Thyroid gland (tissue), 4 donors: ENCODE measurements at regions not wholly inside any gene's neighbourhood (a gene's known extent, or its start where the extent isn't known, plus 50 kb on each side); places are given as distances from the start of the nearest gene placed in this dataset.

Source experiments
- CTCF ChIP-seq, 6 experiments: fragments of 200-600 bp in 3 of 6; fragments of 450-650 bp in 3 of 6; sonication (generic) in 3 of 6; IDR thresholded peaks; one replicate each; pipeline ENCODE4 v1.5.1; 2016 to 2019; ENCODE audit warnings: antibody characterized with exemption in 6 of 6, mild to moderate bottlenecking in 2 of 6, inconsistent platforms in 1 of 6, moderate library complexity in 1 of 6
- POLR2A ChIP-seq, 2 donors: fragments of 450-650 bp; IDR thresholded peaks; one replicate each; pipeline ENCODE4 v1.6.1; 2017; ENCODE audit warnings: antibody characterized with exemption in 2 of 2, mild to moderate bottlenecking in 2 of 2, moderate library complexity in 1 of 2

DNA sequence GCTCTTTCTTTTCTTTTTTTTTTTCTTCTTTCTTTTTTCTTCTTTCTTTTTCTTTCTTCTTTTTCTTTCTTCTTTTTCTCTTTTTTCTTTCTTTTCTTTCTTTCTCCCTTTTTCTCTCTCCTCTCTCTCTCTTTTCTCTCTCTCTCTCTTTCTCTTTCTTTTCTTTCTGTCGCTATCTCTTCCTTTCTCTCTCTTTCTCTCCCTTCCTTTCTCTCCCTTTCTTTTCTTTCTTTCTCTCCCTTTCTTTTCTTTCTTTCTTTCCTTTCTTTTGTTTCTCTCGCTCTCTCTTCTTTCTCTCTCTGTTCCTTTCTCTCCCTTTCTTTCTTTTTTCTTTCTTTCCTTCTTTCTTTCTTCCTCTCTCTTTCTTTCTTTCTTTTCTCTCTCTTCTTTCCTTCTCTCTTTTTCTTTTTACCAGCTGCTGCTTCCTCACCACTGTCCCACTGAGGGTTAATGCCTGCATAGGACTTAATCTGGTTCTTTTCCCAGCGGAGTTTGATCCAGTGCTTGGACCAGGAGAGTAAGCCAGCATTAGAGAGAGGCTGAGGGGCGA, 145.4 kb upstream of the SIX2 start:
- no peak for TF ChIP-seq POLR2A (IDR thresholded peaks at IDR 0.05)
- no peak for TF ChIP-seq CTCF (IDR thresholded peaks at IDR 0.05)
